PFSK-1 (cell line): ENCODE measurements at regions not wholly inside any gene's neighbourhood (a gene's known extent, or its start where the extent isn't known, plus 50 kb on each side); places are given as distances from the start of the nearest gene placed in this dataset.

Experiments used
- FOXP2 ChIP-seq: optimal IDR thresholded peaks from 2 replicates; pipeline ENCODE3; 2011; ENCODE audit warnings: borderline replicate concordance, control low read depth, inconsistent platforms; ENCODE audit not compliant: insufficient read depth; ENCODE audit errors: extremely low read length, extremely low read depth
- POLR2AphosphoS5 ChIP-seq: IDR thresholded peaks from 2 replicates; pipeline ENCODE4 v1.6.1; 2012; ENCODE audit warnings: low read depth, mild to moderate bottlenecking, control low read depth, low read length, moderate library complexity
- REST ChIP-seq, 2 experiments: IDR thresholded peaks; 2 replicates each; pipeline versions ENCODE4 v1.6.1 to v1.8.0; 2011 to 2012; ENCODE audit warnings: low read depth in 2 of 2, low read length in 2 of 2, control low read depth in 1 of 2, inconsistent platforms in 1 of 2, mild to moderate bottlenecking in 1 of 2, moderate library complexity in 1 of 2; ENCODE audit not compliant: insufficient read depth in 1 of 2
- SIN3A ChIP-seq: IDR thresholded peaks from 2 replicates; pipeline ENCODE4 v1.6.1; 2012; ENCODE audit warnings: mild to moderate bottlenecking, low read length, moderate library complexity, borderline replicate concordance; ENCODE audit not compliant: insufficient read depth
- TAF1 ChIP-seq: IDR thresholded peaks from 2 replicates; pipeline ENCODE4 v1.6.1; 2012; ENCODE audit warnings: low read length, control low read depth, borderline replicate concordance; ENCODE audit not compliant: insufficient read depth

DNA sequence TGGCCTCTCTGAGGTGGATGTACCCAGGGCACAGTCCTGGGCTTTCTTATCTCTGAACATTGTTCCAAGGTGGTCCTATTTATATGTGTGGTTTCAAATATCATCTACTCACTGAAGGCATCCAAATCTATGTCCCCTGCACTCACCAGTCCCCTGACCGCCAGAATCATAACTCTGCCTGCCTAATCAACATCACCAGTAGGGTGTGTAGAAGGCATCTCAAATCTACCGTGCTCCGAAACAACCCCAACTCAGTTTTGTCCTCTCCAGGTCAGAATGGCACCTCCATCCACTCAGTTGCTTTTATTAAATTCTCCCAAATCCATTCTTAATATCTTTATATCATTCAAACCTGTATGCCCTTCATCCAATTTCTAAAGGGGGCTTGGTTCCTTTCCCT lies 536.3 kb downstream of the GRIN2A start:
- no peak for TF ChIP-seq SIN3A

GRCh38 chr16:9647981-9648701 lies 534.1 kb downstream of the GRIN2A start:
- TF ChIP-seq REST (IDR thresholded peaks at IDR 0.05; ENCODE audit: insufficient read depth in 1 of 2, low read depth in 2 of 2, low read length in 2 of 2): no peak
- no peak for TF ChIP-seq FOXP2
- no peak for TF ChIP-seq TAF1
- no peak for TF ChIP-seq SIN3A
- TF ChIP-seq POLR2AphosphoS5: no peak

DNA sequence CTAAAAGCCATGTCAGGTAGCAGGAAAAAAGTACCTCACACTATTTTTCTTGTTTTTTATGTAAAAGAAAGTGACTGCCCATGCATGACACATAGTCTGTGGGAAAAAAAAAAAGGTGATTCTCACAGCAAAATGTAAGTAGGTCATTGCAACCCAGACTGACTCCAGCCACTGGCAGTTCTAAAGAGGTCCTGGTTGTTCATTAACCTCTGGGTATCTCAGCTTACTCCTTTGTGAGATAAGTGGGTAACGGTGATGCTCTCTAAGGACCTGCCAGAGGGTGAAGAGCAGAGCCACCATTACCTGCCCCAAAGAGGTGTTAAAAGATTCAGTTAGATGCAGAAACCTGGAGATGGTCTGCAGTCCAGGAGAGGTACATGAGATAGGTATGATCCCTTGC lies 531.9 kb downstream of the GRIN2A start:
- TF ChIP-seq SIN3A (no peak), REST (IDR thresholded peaks at IDR 0.05; ENCODE audit: insufficient read depth in 1 of 2, low read depth in 2 of 2, low read length in 2 of 2) (no peak), FOXP2 (no peak), TAF1 (no peak), POLR2AphosphoS5 (no peak)

- no peak for TF ChIP-seq POLR2AphosphoS5
- no peak for TF ChIP-seq REST (IDR thresholded peaks at IDR 0.05; ENCODE audit: insufficient read depth in 1 of 2, low read depth in 2 of 2, low read length in 2 of 2)
- no peak for TF ChIP-seq SIN3A
- TF ChIP-seq TAF1: no peak
- no peak for TF ChIP-seq FOXP2
Measured at GRCh38 chr16:9655051-9655450, 527.2 kb downstream of the GRIN2A start.

- no peak for TF ChIP-seq REST (IDR thresholded peaks at IDR 0.05; ENCODE audit: insufficient read depth in 1 of 2, low read depth in 2 of 2, low read length in 2 of 2)
- no peak for TF ChIP-seq TAF1
- no peak for TF ChIP-seq SIN3A
- no peak for TF ChIP-seq FOXP2
- no peak for TF ChIP-seq POLR2AphosphoS5
Measured at GRCh38 chr16:9657641-9658040, 524.6 kb downstream of the GRIN2A start.
